HG02938 (cell line): ENCODE measurements at regions not wholly inside any gene's neighbourhood (a gene's known extent, or its start where the extent isn't known, plus 50 kb on each side); places are given as distances from the start of the nearest gene placed in this dataset.
"Not testable (repeated sequence)": the region's sequence is repeated elsewhere in the genome, so short reads cannot be mapped to it uniquely, and the experiment has no call there.

Experiments used
- ATAC-seq: cut with Tn5 transposase; IDR thresholded peaks from one replicate; pipeline ENCODE4 v1.9.1; 2021; ENCODE audit warnings: mild to moderate bottlenecking, moderate library complexity; ENCODE audit not compliant: unreplicated experiment

- no peak for ATAC-seq
These were observed 995.4 kb upstream of the WWC1 start for GRCh38 chr5:167296066-167296465.

- ATAC-seq, result no peak
These were observed 994.8 kb upstream of the WWC1 start for GRCh38 chr5:167296661-167297060.

- not testable (repeated sequence) for ATAC-seq
These were observed 991.6 kb upstream of the WWC1 start for GRCh38 chr5:167299861-167300260.

GRCh38 chr5:167303582-167303981 is 987.9 kb upstream of the WWC1 start:
- no peak for ATAC-seq

- no peak for ATAC-seq
These were observed 986.5 kb upstream of the WWC1 start for GRCh38 chr5:167304834-167305469.

- no peak for ATAC-seq
These were observed 985.7 kb upstream of the WWC1 start for GRCh38 chr5:167305591-167306213.

- no peak for ATAC-seq
These were observed 984.4 kb upstream of the WWC1 start for GRCh38 chr5:167307042-167307441.

- ATAC-seq, result no peak
These were observed 983.0 kb upstream of the WWC1 start for GRCh38 chr5:167308466-167308865.

GRCh38 chr5:167309941-167310517 is 981.4 kb upstream of the WWC1 start:
- no peak for ATAC-seq

GRCh38 chr5:167311340-167311739 is 980.1 kb upstream of the WWC1 start:
- ATAC-seq, result no peak

GRCh38 chr5:167312225-167312624 is 979.2 kb upstream of the WWC1 start:
- no peak for ATAC-seq

GRCh38 chr5:167315762-167316161 is 975.7 kb upstream of the WWC1 start:
- ATAC-seq, result no peak

GRCh38 chr5:167317884-167318283 is 973.6 kb upstream of the WWC1 start:
- no peak for ATAC-seq

GRCh38 chr5:167319243-167319642 is 972.2 kb upstream of the WWC1 start:
- no peak for ATAC-seq

GRCh38 chr5:167320019-167320418 is 971.4 kb upstream of the WWC1 start:
- ATAC-seq, result no peak

- ATAC-seq, result no peak
These were observed 959.1 kb upstream of the WWC1 start for GRCh38 chr5:167332309-167332708.

GRCh38 chr5:167336161-167336560 is 955.3 kb upstream of the WWC1 start:
- ATAC-seq, result no peak

GRCh38 chr5:167339205-167339604 is 952.2 kb upstream of the WWC1 start:
- ATAC-seq, result no peak

- no peak for ATAC-seq
These were observed 945.0 kb upstream of the WWC1 start for GRCh38 chr5:167346461-167346860.

GRCh38 chr5:167348251-167348926 is 943.1 kb upstream of the WWC1 start:
- ATAC-seq, result no peak

GRCh38 chr5:167348980-167349379 is 942.5 kb upstream of the WWC1 start:
- no peak for ATAC-seq

GRCh38 chr5:167351316-167351715 is 940.1 kb upstream of the WWC1 start:
- ATAC-seq, result no peak
